AG04450 (cell line): ENCODE measurements at regions not wholly inside any gene's neighbourhood (a gene's known extent, or its start where the extent isn't known, plus 50 kb on each side); places are given as distances from the start of the nearest gene placed in this dataset.

Source experiments
- CTCF ChIA-PET: fragments of 300-600, 350-600 bp; formaldehyde crosslinking; extraction: SDS; loops from one replicate; lab custom pipeline; 2022; ENCODE audit warnings: antibody characterized with exemption, inconsistent platforms; lab: Charles Lee
- POLR2A ChIA-PET: fragments of 350-600 bp; formaldehyde crosslinking; extraction: SDS; loops from one replicate; lab custom pipeline; 2021; ENCODE audit warnings: antibody characterized with exemption, inconsistent platforms; lab: Yijun Ruan, JAX
- DNase-seq: peaks from one replicate; pipeline ENCODE4 v3.0.0-alpha.2; 2011; ENCODE audit warnings: low read depth, low spot score
- H3K27ac ChIP-seq: one replicate; pipeline ENCODE4 v1.5.1; 2012; ENCODE audit warnings: low read depth, low read length, control low read depth
- H3K27me3 ChIP-seq: one replicate; pipeline ENCODE4 v1.6.0; 2012; ENCODE audit warnings: low read length; ENCODE audit not compliant: control insufficient read depth, insufficient read depth
- H3K4me3 ChIP-seq: 2 replicates; pipeline ENCODE4 v1.5.1; 2011; ENCODE audit warnings: mild to moderate bottlenecking, low read depth, low read length, control low read depth
- H3K9me3 ChIP-seq: 2 replicates; pipeline ENCODE4 v1.5.1; 2012; ENCODE audit warnings: low read length; ENCODE audit not compliant: control insufficient read depth, insufficient read depth
- CTCF ChIP-seq: IDR thresholded peaks from 2 replicates; pipeline ENCODE4 v1.5.1; 2011; ENCODE audit warnings: low read depth, low read length, control low read depth, inconsistent platforms

- Histone ChIP-seq H3K9me3 (no peaks in the 10 kb centered on the region), H3K27ac (no peak overlapping the region), H3K27me3 (no peaks in the 10 kb centered on the region), H3K4me3 (no peak overlapping the region)
- DNase-seq, result no peak
- CTCF ChIA-PET, result no interaction called here
- POLR2A ChIA-PET, result no interaction called here
- TF ChIP-seq CTCF, result no peak
Measured at GRCh38 chrX:10076765-10077164, 80.0 kb upstream of the CLCN4 start.

DNA sequence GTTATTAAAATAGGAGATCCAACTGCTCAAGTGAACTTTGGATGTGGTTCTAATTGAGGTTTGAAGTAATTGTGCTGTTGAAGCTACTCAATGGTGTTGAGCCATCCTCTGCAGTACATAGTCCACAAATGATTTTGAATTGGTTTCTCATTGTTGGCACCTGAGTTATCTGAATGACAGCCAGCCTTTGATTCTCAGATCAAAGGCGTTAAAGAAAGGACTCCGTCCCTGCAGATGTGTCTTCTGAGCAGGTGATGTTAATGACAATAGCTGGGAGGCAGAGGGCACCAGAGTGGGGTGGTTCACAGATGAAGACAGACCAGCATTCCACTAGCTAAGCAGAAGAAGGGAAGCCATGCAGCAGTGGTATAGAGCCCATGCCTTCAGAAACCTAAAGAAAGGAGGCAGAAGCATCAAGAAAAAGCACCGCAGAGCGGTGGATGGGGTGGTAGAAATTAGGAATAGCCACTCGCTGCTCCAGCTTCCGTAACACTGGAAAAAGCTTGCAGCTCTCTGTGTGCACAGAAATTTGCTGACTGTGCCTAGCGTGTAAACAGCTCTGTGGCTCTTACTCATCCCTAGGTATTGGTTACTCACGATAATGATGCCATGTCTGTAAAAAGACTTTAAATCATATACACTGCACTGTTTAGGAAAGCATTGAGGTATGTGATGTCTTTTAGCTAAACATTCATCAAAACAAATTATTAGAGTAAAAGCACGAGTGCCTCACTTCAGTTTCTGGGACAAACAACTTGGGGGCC is 79.2 kb upstream of the CLCN4 start:
- ChIA-PET CTCF (no interaction called here), POLR2A (interaction anchor here (0.9 kb wide), 1 partner anchor 60 kb away, joined by 3 read pairs; no protein-coding TSS in a partner anchor)

DNA sequence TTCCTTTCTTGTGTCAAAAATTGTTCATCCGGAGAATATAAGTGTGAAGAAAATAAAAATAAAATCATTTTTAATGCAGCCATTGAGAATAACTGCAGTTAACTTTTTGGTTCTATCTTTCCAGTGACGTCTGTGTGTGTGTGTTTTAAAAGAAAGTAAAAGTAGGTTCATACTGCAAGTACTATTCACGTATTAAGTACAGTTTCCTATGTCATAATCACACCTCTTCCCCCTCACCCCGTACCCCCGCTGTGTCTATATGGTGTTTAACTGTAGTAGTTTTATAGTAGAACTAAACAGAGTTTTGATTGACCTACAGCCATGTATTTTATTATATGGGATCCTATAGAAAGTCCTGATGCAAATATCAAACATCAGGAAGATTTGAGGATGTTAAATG is 78.5 kb upstream of the CLCN4 start:
- H3K27me3 ChIP-seq, result no peaks in the 10 kb centered on the region
- H3K9me3 ChIP-seq, result no peaks in the 10 kb centered on the region
- ChIA-PET CTCF (no interaction called here), POLR2A (no interaction called here)
- no peak for DNase-seq
- H3K27ac ChIP-seq, result no peak overlapping the region
- no peak for TF ChIP-seq CTCF
- no peak overlapping the region for H3K4me3 ChIP-seq

More for the DNA sequence above, 79.2 kb upstream of the CLCN4 start:
- no peak overlapping the region for H3K4me3 ChIP-seq
- no peak for DNase-seq
- no peaks in the 10 kb centered on the region for H3K9me3 ChIP-seq
- TF ChIP-seq CTCF, result no peak
- peak overlapping the region; percentile 11 for H3K27ac ChIP-seq
- no peaks in the 10 kb centered on the region for H3K27me3 ChIP-seq

DNA sequence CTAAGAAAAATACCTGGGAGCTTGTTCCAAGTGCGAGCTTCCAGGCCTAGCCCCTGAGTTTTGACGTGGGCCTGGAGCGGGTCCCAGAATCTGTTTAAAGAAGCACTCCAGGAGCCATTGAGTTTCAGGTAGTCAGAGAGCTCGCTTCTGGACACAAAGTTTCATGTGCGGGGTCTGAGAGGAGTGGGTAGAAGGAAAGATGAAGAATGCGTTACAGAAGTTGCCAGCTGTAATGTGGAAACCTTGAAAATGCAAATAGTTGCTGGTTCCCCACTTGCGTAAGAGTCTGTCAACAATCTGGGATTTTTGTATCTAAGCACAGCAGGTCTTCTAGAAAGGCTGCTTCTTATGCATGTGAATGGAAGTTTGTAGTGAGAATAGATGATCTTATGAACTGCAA is 77.5 kb upstream of the CLCN4 start:
- no peaks in the 10 kb centered on the region for H3K27me3 ChIP-seq
- no peak for TF ChIP-seq CTCF
- H3K9me3 ChIP-seq, result no peaks in the 10 kb centered on the region
- DNase-seq, result no peak
- no peak overlapping the region for H3K4me3 ChIP-seq
- CTCF ChIA-PET, result interaction anchor here (0.7 to 1.7 kb wide), 2 partner anchors 29 to 40 kb away, joined by 3 to 6 read pairs; no protein-coding TSS in a partner anchor
- peak overlapping the region; percentile 21 for H3K27ac ChIP-seq
- POLR2A ChIA-PET, result no interaction called here

DNA sequence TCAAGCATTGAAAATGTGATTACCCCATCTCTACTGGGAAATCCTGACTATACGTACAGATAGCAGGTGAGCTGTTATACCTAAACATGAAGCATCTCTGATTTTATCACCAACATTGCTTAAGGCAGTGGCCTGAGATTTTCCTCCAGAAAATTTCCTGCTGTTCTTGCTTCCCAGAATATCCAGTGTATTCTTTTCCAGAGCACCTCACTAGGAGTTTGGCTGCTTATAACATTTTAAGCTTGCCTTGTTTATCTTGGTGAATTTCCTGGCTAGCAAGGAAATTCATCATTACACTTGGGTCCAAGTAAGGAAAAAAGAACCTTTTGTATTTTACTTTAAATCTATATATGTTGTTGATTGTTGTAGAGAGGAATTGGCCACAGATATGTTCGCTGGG is 73.0 kb upstream of the CLCN4 start:
- Histone ChIP-seq H3K27me3 (no peaks in the 10 kb centered on the region), H3K27ac (no peak overlapping the region), H3K9me3 (no peaks in the 10 kb centered on the region), H3K4me3 (no peak overlapping the region)
- CTCF ChIA-PET, result no interaction called here
- no peak for TF ChIP-seq CTCF
- no peak for DNase-seq
- POLR2A ChIA-PET, result interaction anchor here (1.3 kb wide), 1 partner anchor 44 kb away, joined by 6 read pairs; no protein-coding TSS in a partner anchor
